ENCODE measurements at regions not wholly inside any gene's neighbourhood (a gene's known extent, or its start where the extent isn't known, plus 50 kb on each side); places are given as distances from the start of the nearest gene placed in this dataset.

GRCh38 chr1:208430220-208430619, 186.0 kb upstream of the PLXNA2 start:
- DNase-seq (ENCODE audit: low read depth), result no peak
- no peak for TF ChIP-seq CTCF (IDR thresholded peaks at IDR 0.05; ENCODE audit: insufficient read depth, low read depth, low read length, missing control alignments)
- no peak overlapping the region for H3K4me3 ChIP-seq (ENCODE audit: low read length)

GRCh38 chr1:208431721-208432120, 187.5 kb upstream of the PLXNA2 start:
- no peak for TF ChIP-seq CTCF (IDR thresholded peaks at IDR 0.05; ENCODE audit: insufficient read depth, low read depth, low read length, missing control alignments)
- DNase-seq (ENCODE audit: low read depth), result peak; percentile 72
- H3K4me3 ChIP-seq (ENCODE audit: low read length), result no peak overlapping the region

GRCh38 chr1:208432346-208432745, 188.2 kb upstream of the PLXNA2 start:
- DNase-seq (ENCODE audit: low read depth), result no peak
- no peak overlapping the region for H3K4me3 ChIP-seq (ENCODE audit: low read length)
- no peak for TF ChIP-seq CTCF (IDR thresholded peaks at IDR 0.05; ENCODE audit: insufficient read depth, low read depth, low read length, missing control alignments)

GRCh38 chr1:208433086-208433485, 188.9 kb upstream of the PLXNA2 start:
- TF ChIP-seq CTCF (IDR thresholded peaks at IDR 0.05; ENCODE audit: insufficient read depth, low read depth, low read length, missing control alignments), result no peak
- peak; percentile 16 for DNase-seq (ENCODE audit: low read depth)
- H3K4me3 ChIP-seq (ENCODE audit: low read length), result no peak overlapping the region

- DNase-seq (ENCODE audit: low read depth), result no peak
- no peak overlapping the region for H3K4me3 ChIP-seq (ENCODE audit: low read length)
- no peak for TF ChIP-seq CTCF (IDR thresholded peaks at IDR 0.05; ENCODE audit: insufficient read depth, low read depth, low read length, missing control alignments)
Measured at GRCh38 chr1:208433971-208434370, 189.8 kb upstream of the PLXNA2 start.

- DNase-seq (ENCODE audit: low read depth), result peak; percentile 76
- no peak for TF ChIP-seq CTCF (IDR thresholded peaks at IDR 0.05; ENCODE audit: insufficient read depth, low read depth, low read length, missing control alignments)
Measured at GRCh38 chr1:208437401-208437800, 193.2 kb upstream of the PLXNA2 start.

GRCh38 chr1:208438112-208438699, 194.0 kb upstream of the PLXNA2 start:
- no peak for TF ChIP-seq CTCF (IDR thresholded peaks at IDR 0.05; ENCODE audit: insufficient read depth, low read depth, low read length, missing control alignments)
- no peak overlapping the region for H3K4me3 ChIP-seq (ENCODE audit: low read length)
- DNase-seq (ENCODE audit: low read depth), result no peak

More at GRCh38 chr1:208437401-208437800, 193.2 kb upstream of the PLXNA2 start:
- H3K4me3 ChIP-seq (ENCODE audit: low read length), result no peak overlapping the region
